ENCODE measurements at regions not wholly inside any gene's neighbourhood (a gene's known extent, or its start where the extent isn't known, plus 50 kb on each side); places are given as distances from the start of the nearest gene placed in this dataset.

- intact Hi-C loops (cut with DNase I): no loop called here
- TF ChIP-seq POLR2A (IDR thresholded peaks at IDR 0.05): no peak
- no peak for TF ChIP-seq CTCF (IDR thresholded peaks at IDR 0.05)
- H3K9me3 ChIP-seq (replicated peaks in 1 of 3): no peaks in the 10 kb centered on the region
- H3K4me1 ChIP-seq (replicated peaks in 1 of 2): no peaks in the 10 kb centered on the region
- no peaks in the 10 kb centered on the region for H3K36me3 ChIP-seq (replicated peaks in 1 of 2)
- H3K27me3 ChIP-seq: no peaks in the 10 kb centered on the region
- H3K27ac ChIP-seq: no peak overlapping the region
- no peak for DNase-seq
- H3K4me3 ChIP-seq: no peak overlapping the region
- WGBS, 4 donors: 72 to 86% (median 82%) methylated on average over 4 of the region's 4 CpGs
Measured at GRCh38 chr4:83780053-83780733, 244.3 kb downstream of the GPAT3 start.

DNA sequence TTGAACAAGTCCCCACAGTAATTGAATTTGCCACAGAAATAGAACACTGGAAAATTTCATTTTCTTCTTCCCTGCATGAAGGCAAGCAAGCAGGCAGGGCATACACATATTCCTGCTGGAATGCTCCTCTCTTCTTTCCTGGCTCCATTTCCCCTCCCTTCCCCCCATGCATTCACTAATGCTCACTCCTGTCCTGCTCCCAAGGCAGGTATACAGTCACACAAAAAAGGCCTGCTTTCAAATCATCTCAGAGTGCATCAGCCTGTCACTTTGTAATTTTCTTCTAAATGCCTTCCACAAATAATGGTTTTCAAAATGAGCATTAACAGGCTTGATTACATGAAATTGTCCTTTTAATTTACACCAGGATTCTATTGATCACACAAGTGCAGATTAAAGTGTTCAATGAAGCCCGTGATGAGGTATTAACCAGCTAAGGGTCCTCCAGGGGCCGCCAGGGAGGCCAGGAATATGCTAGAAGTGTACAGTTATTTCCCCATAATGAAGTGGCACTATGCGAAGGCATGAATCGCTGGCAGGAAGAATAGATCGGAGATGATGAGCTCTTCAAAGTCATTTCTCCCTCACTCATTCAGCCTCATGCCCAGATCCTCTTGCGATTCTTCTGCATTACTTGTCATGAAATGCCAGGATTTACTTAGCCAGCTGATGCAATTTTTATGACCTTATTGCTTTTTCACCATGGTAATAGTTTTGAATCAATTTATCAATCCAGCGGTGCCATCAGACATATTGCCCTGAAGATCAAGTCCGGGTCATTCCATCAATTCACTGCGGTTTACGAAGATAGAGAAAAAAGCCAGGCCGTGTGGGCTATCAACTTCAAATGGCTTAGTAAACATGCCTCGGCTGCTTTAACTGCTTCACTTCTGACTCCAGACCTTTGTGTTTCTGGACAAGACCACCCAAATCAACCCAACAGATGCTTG lies 243.5 kb downstream of the GPAT3 start:
- no peak overlapping the region for H3K27ac ChIP-seq
- no peaks in the 10 kb centered on the region for H3K36me3 ChIP-seq (replicated peaks in 1 of 2)
- WGBS, 4 donors: 69 to 86% (median 77%) methylated on average over 12 of the region's 12 CpGs
- no peaks in the 10 kb centered on the region for H3K9me3 ChIP-seq (replicated peaks in 1 of 3)
- no peaks in the 10 kb centered on the region for H3K27me3 ChIP-seq
- no peak for DNase-seq
- H3K4me3 ChIP-seq: no peak overlapping the region
- intact Hi-C loops (cut with DNase I): no loop called here
- TF ChIP-seq POLR2A (IDR thresholded peaks at IDR 0.05): no peak
- no peak for TF ChIP-seq CTCF (IDR thresholded peaks at IDR 0.05)
- no peaks in the 10 kb centered on the region for H3K4me1 ChIP-seq (replicated peaks in 1 of 2)

GRCh38 chr4:83772685-83773084 lies 236.8 kb downstream of the GPAT3 start:
- no peak overlapping the region for H3K27ac ChIP-seq
- no peaks in the 10 kb centered on the region for H3K9me3 ChIP-seq (replicated peaks in 1 of 3)
- H3K27me3 ChIP-seq: no peaks in the 10 kb centered on the region
- no peaks in the 10 kb centered on the region for H3K36me3 ChIP-seq (replicated peaks in 1 of 2)
- intact Hi-C loops (cut with DNase I): no loop called here
- H3K4me1 ChIP-seq (replicated peaks in 1 of 2): no peaks in the 10 kb centered on the region
- no peak overlapping the region for H3K4me3 ChIP-seq
- WGBS, 4 donors: 63 to 80% (median 71%) methylated on average over 2 of the region's 2 CpGs
- no peak for DNase-seq
- TF ChIP-seq POLR2A (IDR thresholded peaks at IDR 0.05): no peak
- no peak for TF ChIP-seq CTCF (IDR thresholded peaks at IDR 0.05)

DNA sequence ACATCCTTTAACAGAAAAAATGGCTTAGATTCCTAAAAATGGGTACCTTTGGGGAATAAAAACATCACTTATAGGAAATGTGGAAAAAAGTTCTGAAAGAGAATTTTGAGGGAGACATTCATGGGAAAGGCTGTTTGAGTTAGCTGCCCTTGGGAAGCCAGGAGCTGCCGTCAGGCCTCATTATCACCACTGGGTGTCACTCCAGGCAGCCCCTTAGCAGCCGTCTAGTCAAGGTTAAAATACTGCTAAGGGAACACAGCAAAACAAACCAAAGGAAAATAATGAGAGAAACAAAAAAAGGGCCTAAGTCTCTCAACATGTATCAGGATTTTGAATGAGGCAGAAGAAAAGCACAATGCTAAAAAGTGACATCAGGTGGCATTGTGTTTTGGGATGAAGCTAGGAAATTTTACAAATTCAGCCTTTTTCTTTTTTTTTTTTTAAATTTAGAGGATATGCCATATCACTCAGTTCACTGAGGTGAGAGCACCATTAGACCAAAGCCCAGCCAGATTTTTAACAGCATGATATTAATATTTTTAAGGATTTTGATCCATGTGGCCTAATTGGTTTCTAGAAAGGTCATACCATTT lies 235.3 kb downstream of the GPAT3 start:
- TF ChIP-seq CTCF (IDR thresholded peaks at IDR 0.05) (peak in 4 of 6 experiments; percentile 13 to 33 (median 29)), POLR2A (IDR thresholded peaks at IDR 0.05) (no peak)
- DNase-seq: peak in 2 of 7 donors; percentile 4 to 64
- Histone ChIP-seq H3K4me3 (no peak overlapping the region), H3K27ac (no peak overlapping the region), H3K27me3 (no peaks in the 10 kb centered on the region), H3K4me1 (replicated peaks in 1 of 2) (no peaks in the 10 kb centered on the region), H3K9me3 (replicated peaks in 1 of 3) (no peaks in the 10 kb centered on the region), H3K36me3 (replicated peaks in 1 of 2) (no peaks in the 10 kb centered on the region)
- intact Hi-C loops (cut with DNase I): no loop called here
- WGBS, 4 donors: 0 to 5% (median 4%) methylated on average over 2 of the region's 2 CpGs
